ENCODE measurements at regions not wholly inside any gene's neighbourhood (a gene's known extent, or its start where the extent isn't known, plus 50 kb on each side); places are given as distances from the start of the nearest gene placed in this dataset.
"Not testable (repeated sequence)": the region's sequence is repeated elsewhere in the genome, so short reads cannot be mapped to it uniquely, and the experiment has no call there.

GRCh38 chr3:86887876-86888275 lies 103.1 kb downstream of the VGLL3 start:
- DNase-seq (ENCODE audit: low spot score), result no peak

GRCh38 chr3:86880066-86880465 lies 110.9 kb downstream of the VGLL3 start:
- DNase-seq (ENCODE audit: low spot score), result no peak

GRCh38 chr3:86876504-86877181 lies 114.3 kb downstream of the VGLL3 start:
- not testable (repeated sequence) for DNase-seq (ENCODE audit: low spot score)

- not testable (repeated sequence) for DNase-seq (ENCODE audit: low spot score)
Measured at GRCh38 chr3:86874790-86875189, 116.2 kb downstream of the VGLL3 start.

- no peak for DNase-seq (ENCODE audit: low spot score)
Measured at GRCh38 chr3:86869566-86869965, 121.4 kb downstream of the VGLL3 start.

- no peak for DNase-seq (ENCODE audit: low spot score)
Measured at GRCh38 chr3:86867982-86868381, 123.0 kb downstream of the VGLL3 start.

- no peak for DNase-seq (ENCODE audit: low spot score)
Measured at GRCh38 chr3:86865506-86865905, 125.4 kb downstream of the VGLL3 start.

- DNase-seq (ENCODE audit: low spot score), result no peak
Measured at GRCh38 chr3:86856711-86857110, 134.2 kb downstream of the VGLL3 start.

GRCh38 chr3:86849991-86850390 lies 141.0 kb downstream of the VGLL3 start:
- DNase-seq (ENCODE audit: low spot score), result no peak

- no peak for DNase-seq (ENCODE audit: low spot score)
Measured at GRCh38 chr3:86845726-86846125, 145.2 kb downstream of the VGLL3 start.

GRCh38 chr3:86838927-86839326 lies 152.0 kb downstream of the VGLL3 start:
- no peak for DNase-seq (ENCODE audit: low spot score)

GRCh38 chr3:86837871-86838270 lies 153.1 kb downstream of the VGLL3 start:
- no peak for DNase-seq (ENCODE audit: low spot score)

- DNase-seq (ENCODE audit: low spot score), result no peak
Measured at GRCh38 chr3:86830566-86830965, 160.4 kb downstream of the VGLL3 start.

- DNase-seq (ENCODE audit: low spot score), result no peak
Measured at GRCh38 chr3:86828751-86829150, 162.2 kb downstream of the VGLL3 start.

GRCh38 chr3:86827582-86827981 lies 163.4 kb downstream of the VGLL3 start:
- DNase-seq (ENCODE audit: low spot score), result not testable (repeated sequence)

GRCh38 chr3:86826292-86826691 lies 164.7 kb downstream of the VGLL3 start:
- no peak for DNase-seq (ENCODE audit: low spot score)

- no peak for DNase-seq (ENCODE audit: low spot score)
Measured at GRCh38 chr3:86815880-86816279, 175.1 kb downstream of the VGLL3 start.

- DNase-seq (ENCODE audit: low spot score), result no peak
Measured at GRCh38 chr3:86814918-86815655, 175.9 kb downstream of the VGLL3 start.

GRCh38 chr3:86814321-86814720 lies 176.6 kb downstream of the VGLL3 start:
- no peak for DNase-seq (ENCODE audit: low spot score)

- DNase-seq (ENCODE audit: low spot score), result no peak
Measured at GRCh38 chr3:86801921-86802320, 189.0 kb downstream of the VGLL3 start.

- DNase-seq (ENCODE audit: low spot score), result no peak
Measured at GRCh38 chr3:86801066-86801465, 189.9 kb downstream of the VGLL3 start.

GRCh38 chr3:86800116-86800515 lies 190.8 kb downstream of the VGLL3 start:
- DNase-seq (ENCODE audit: low spot score), result no peak

GRCh38 chr3:86797946-86798345 lies 193.0 kb downstream of the VGLL3 start:
- no peak for DNase-seq (ENCODE audit: low spot score)
